OCI-LY7 (cell line): ENCODE measurements at regions not wholly inside any gene's neighbourhood (a gene's known extent, or its start where the extent isn't known, plus 50 kb on each side); places are given as distances from the start of the nearest gene placed in this dataset.

ENCODE experiments used
- EZH2phosphoT487 ChIP-seq: fragments of 200-600 bp; sonication (generic); IDR thresholded peaks from 2 replicates; pipeline ENCODE4 v1.6.1; 2018; ENCODE audit warnings: low read depth, borderline replicate concordance, mild to moderate bottlenecking, mixed run types, antibody characterized with exemption, low read length, moderate library complexity, mixed read lengths
- TF ChIP-seq, protein P1 (sequence below): fragments of 200-600 bp; sonication (generic); conservative IDR thresholded peaks from 2 replicates; pipeline ENCODE4 v1.5.1; 2014; ENCODE audit warnings: mild to moderate bottlenecking, antibody characterized with exemption, low read length, moderate library complexity, mixed read lengths

DNA sequence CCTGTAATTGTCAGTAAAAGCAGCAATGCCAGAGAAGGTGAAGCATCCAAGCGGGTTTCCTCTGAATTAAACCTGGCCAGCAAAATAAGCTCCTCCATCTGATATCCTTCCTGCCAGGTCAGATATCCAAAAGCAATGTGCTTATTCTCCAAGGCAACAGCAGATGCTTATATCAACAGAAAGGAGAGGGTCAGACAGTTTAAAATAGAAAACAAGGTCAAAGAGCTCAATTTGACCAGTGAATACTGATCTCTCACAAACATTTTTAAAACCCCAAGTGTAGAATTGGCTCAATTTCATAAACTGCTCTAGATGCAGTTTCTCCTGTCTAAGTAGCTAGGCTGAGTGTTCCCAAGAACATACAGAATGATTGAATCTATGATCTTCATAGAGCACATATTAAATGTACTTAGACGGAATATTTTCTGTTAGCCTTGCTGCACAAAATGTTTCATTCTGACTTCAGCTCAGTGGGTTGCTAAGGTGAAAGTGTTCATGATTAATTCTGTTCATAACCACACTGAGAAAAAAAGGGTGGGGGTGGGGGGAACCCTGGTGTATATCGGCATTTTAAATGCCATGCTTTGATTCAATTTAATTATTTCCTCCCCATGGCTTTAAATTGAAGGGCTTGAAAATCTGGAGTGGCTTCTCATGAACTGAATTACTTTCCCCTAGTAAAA, 174.2 kb upstream of the ARHGAP20 start:
- no peak for TF ChIP-seq EZH2phosphoT487
- TF ChIP-seq, protein P1, sequence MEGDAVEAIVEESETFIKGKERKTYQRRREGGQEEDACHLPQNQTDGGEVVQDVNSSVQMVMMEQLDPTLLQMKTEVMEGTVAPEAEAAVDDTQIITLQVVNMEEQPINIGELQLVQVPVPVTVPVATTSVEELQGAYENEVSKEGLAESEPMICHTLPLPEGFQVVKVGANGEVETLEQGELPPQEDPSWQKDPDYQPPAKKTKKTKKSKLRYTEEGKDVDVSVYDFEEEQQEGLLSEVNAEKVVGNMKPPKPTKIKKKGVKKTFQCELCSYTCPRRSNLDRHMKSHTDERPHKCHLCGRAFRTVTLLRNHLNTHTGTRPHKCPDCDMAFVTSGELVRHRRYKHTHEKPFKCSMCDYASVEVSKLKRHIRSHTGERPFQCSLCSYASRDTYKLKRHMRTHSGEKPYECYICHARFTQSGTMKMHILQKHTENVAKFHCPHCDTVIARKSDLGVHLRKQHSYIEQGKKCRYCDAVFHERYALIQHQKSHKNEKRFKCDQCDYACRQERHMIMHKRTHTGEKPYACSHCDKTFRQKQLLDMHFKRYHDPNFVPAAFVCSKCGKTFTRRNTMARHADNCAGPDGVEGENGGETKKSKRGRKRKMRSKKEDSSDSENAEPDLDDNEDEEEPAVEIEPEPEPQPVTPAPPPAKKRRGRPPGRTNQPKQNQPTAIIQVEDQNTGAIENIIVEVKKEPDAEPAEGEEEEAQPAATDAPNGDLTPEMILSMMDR, result no peak
